Endothelial cell of umbilical vein (primary cell): ENCODE measurements at regions not wholly inside any gene's neighbourhood (a gene's known extent, or its start where the extent isn't known, plus 50 kb on each side); places are given as distances from the start of the nearest gene placed in this dataset.

Source experiments
- BruUV-seq: library from RNA; stranded (reverse); fragments of 400-500 nt; replicated peaks from 2 replicates; lab custom pipeline; 2021; lab: Mats Ljungman, UMichigan
- CTCF ChIA-PET: fragments of 300-600, 350-600 bp; sonication (Branson Sonifier 250); formaldehyde crosslinking; loops from one replicate; lab custom pipeline; 2021; ENCODE audit warnings: antibody characterized with exemption, inconsistent platforms; lab: Charles Lee
- POLR2A ChIA-PET: fragments of 300-600, 350-600 bp; sonication (Branson Sonifier 250); formaldehyde crosslinking; loops from one replicate; lab custom pipeline; 2021; ENCODE audit warnings: antibody characterized with exemption, inconsistent platforms; lab: Charles Lee
- DNase-seq: peaks from one replicate; pipeline ENCODE4 v3.0.0-alpha.2; 2011; ENCODE audit warnings: low read depth, low spot score
- FAIRE-seq: peaks from 2 replicates; lab custom pipeline; 2011; peaks lifted over from hg19 to GRCh38; lab: Jason Lieb, UNC
- H2AFZ ChIP-seq: 2 replicates; pipeline ENCODE4 v1.6.0; 2012; ENCODE audit warnings: low read depth, low read length, control low read depth, inconsistent platforms
- H3K27ac ChIP-seq: 2 replicates; pipeline ENCODE4 v1.5.1; 2011; ENCODE audit warnings: low read depth, mild to moderate bottlenecking, control low read depth, low read length, moderate library complexity; ENCODE audit not compliant: insufficient read depth
- H3K27me3 ChIP-seq, 2 experiments: 2 replicates each; pipeline versions ENCODE4 v1.6.0 to v1.6.1; 2011; ENCODE audit warnings: low read length in 2 of 2, mixed read lengths in 1 of 2; ENCODE audit not compliant: control insufficient read depth in 2 of 2, insufficient read depth in 2 of 2
- H3K36me3 ChIP-seq, 2 experiments: 2 replicates in 1 of 2; 3 replicates in 1 of 2; pipeline ENCODE4 v1.5.1; 2011; ENCODE audit warnings: low read length in 2 of 2, mild to moderate bottlenecking in 1 of 2, moderate library complexity in 1 of 2; ENCODE audit not compliant: control insufficient read depth in 2 of 2, insufficient read depth in 2 of 2; ENCODE audit errors: extremely low read depth in 1 of 2
- H3K4me1 ChIP-seq: 3 replicates; pipeline ENCODE4 v1.5.1; 2011; ENCODE audit warnings: mild to moderate bottlenecking, low read length; ENCODE audit not compliant: control insufficient read depth, insufficient read depth; ENCODE audit errors: extremely low read depth
- H3K4me2 ChIP-seq: 2 replicates; pipeline ENCODE4 v1.6.1; 2011; ENCODE audit warnings: low read length, control low read depth, mixed read lengths; ENCODE audit not compliant: insufficient read depth
- H3K4me3 ChIP-seq, 3 experiments: fragments of 200-600 bp in 1 of 3; sonication (generic), shearing (Covaris generic) in 1 of 3; replicated peaks in 1 of 3; 2 replicates each; pipeline ENCODE4 v1.5.1; 2011 to 2016; ENCODE audit warnings: control low read depth in 3 of 3, low read length in 3 of 3, mild to moderate bottlenecking in 2 of 3, inconsistent platforms in 1 of 3, low read depth in 1 of 3, moderate library complexity in 1 of 3; ENCODE audit not compliant: insufficient read depth in 1 of 3
- H3K79me2 ChIP-seq: 2 replicates; pipeline ENCODE4 v1.6.0; 2012; ENCODE audit warnings: low read length, inconsistent platforms; ENCODE audit not compliant: control insufficient read depth, insufficient read depth
- H3K9ac ChIP-seq: replicated peaks from 2 replicates; pipeline ENCODE3; 2011; ENCODE audit warnings: low read length, control low read depth; ENCODE audit not compliant: insufficient read depth; ENCODE audit errors: extremely low read depth
- H3K9me1 ChIP-seq: replicated peaks from 3 replicates; pipeline ENCODE4 v1.6.0; 2011; ENCODE audit warnings: mild to moderate bottlenecking, low read length; ENCODE audit not compliant: control insufficient read depth, insufficient read depth; ENCODE audit errors: extremely low read depth
- H3K9me3 ChIP-seq: replicated peaks from 2 replicates; pipeline ENCODE4 v1.5.1; 2012; ENCODE audit warnings: low read length, inconsistent platforms; ENCODE audit not compliant: control insufficient read depth, insufficient read depth
- H4K20me1 ChIP-seq: replicated peaks from 2 replicates; pipeline ENCODE3; 2011; ENCODE audit warnings: mild to moderate bottlenecking, low read length; ENCODE audit not compliant: control insufficient read depth, insufficient read depth; ENCODE audit errors: extremely low read depth
- EZH2 ChIP-seq: IDR thresholded peaks from 2 replicates; pipeline ENCODE4 v1.6.1; 2012; ENCODE audit warnings: borderline replicate concordance, low read depth, mild to moderate bottlenecking, moderate library complexity, low read length, inconsistent platforms; ENCODE audit not compliant: severe bottlenecking
- FOS ChIP-seq: IDR thresholded peaks from 2 replicates; pipeline ENCODE4 v1.6.1; 2011; ENCODE audit warnings: mild to moderate bottlenecking, low read length, moderate library complexity, borderline replicate concordance; ENCODE audit not compliant: insufficient read depth
- GATA2 ChIP-seq: IDR thresholded peaks from 2 replicates; pipeline ENCODE4 v1.7.0; 2011; ENCODE audit warnings: low read depth, mild to moderate bottlenecking, moderate library complexity, mixed read lengths, low read length; ENCODE audit not compliant: insufficient read length, insufficient read depth
- JUN ChIP-seq: IDR thresholded peaks from 2 replicates; pipeline ENCODE4 v1.6.1; 2011; ENCODE audit warnings: borderline replicate concordance, low read depth; ENCODE audit not compliant: insufficient read length, insufficient read depth
- MYC ChIP-seq: IDR thresholded peaks from one replicate; pipeline ENCODE4 v1.6.1; 2011; ENCODE audit warnings: mild to moderate bottlenecking, low read depth, low read length
- POLR2A ChIP-seq: IDR thresholded peaks from 2 replicates; pipeline ENCODE4 v1.6.1; 2012; ENCODE audit warnings: low read depth, mild to moderate bottlenecking, control low read depth, low read length
- POLR2AphosphoS5 ChIP-seq: IDR thresholded peaks from 2 replicates; pipeline ENCODE4 v1.6.1; 2012; ENCODE audit warnings: low read depth, mild to moderate bottlenecking, control low read depth, low read length, moderate library complexity; ENCODE audit not compliant: insufficient read depth
- dilution Hi-C: fragments of 300-500 bp; cut with MboI; formaldehyde crosslinking; loops from one replicate; pipeline ENCODE4 v1.15.0; 2019; ENCODE audit warnings: low sequenced_read_pairs; ENCODE audit not compliant: extremely low pct_ligation_motif_present
- intact Hi-C: fragments of 100-400 bp; cut with micrococcal nuclease; formaldehyde crosslinking; loops from one replicate; pipeline ENCODE4 v1.10.0; 2022
- TF ChIP-seq, protein P1 (sequence below): IDR thresholded peaks from 2 replicates; pipeline ENCODE4 v1.6.1; 2011; ENCODE audit not compliant: insufficient read depth, insufficient read length
- TF ChIP-seq, protein P2 (sequence below), 2 donors: IDR thresholded peaks; 1 replicate in 1 of 2; 2 replicates in 1 of 2; pipeline ENCODE4 v1.5.1; 2011; ENCODE audit warnings: low read length in 2 of 2, mild to moderate bottlenecking in 2 of 2, moderate library complexity in 2 of 2, control low read depth in 1 of 2, inconsistent platforms in 1 of 2, low read depth in 1 of 2; ENCODE audit not compliant: insufficient read depth in 1 of 2; ENCODE audit errors: extremely low read depth in 1 of 2

DNA sequence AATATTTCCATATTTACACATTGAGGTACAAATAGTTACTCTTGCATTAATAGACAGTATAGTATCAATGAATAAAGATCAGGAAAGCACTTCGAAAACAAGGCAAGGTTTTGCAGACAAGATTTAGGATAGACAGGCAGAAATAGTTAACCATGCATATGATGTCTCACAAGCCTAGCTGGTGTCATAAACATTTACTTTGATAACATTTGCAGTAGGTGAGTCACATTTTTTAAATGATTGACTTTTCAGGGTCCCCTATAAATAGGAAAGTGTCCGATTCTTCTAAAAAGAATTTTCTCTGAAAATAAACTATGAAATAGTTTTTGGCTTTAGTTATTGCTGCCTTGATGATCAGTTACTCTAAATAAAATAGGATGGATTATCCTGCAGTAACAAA lies 162.1 kb downstream of the SNX18 start:
- ChIA-PET CTCF (interaction anchor here (1.5 kb wide), 1 partner anchor 55 kb away, joined by 3 read pairs; no protein-coding TSS in a partner anchor), POLR2A (no interaction called here)
- BruUV-seq: no TSS peak
- Histone ChIP-seq H3K79me2 (no peaks in the 10 kb centered on the region), H3K27me3 (peaks cover 3 to 18% of the 10 kb centered on the region in 2 experiments), H3K9ac (no peak overlapping the region), H3K9me3 (no peaks in the 10 kb centered on the region), H4K20me1 (no peaks in the 10 kb centered on the region), H3K36me3 (no peaks in the 10 kb centered on the region), H2AFZ (no peak overlapping the region), H3K4me1 (no peaks in the 10 kb centered on the region), H3K27ac (no peak overlapping the region), H3K9me1 (no peaks in the 10 kb centered on the region), H3K4me2 (no peak overlapping the region), H3K4me3 (no peak overlapping the region)
- dilution Hi-C loops (no loop called here), intact Hi-C loops (no loop called here)
- no peak for FAIRE-seq
- TF ChIP-seq MYC (no peak), EZH2 (no peak), POLR2A (no peak), GATA2 (no peak), FOS (no peak), POLR2AphosphoS5 (no peak), JUN (no peak)
- TF ChIP-seq, protein P1, sequence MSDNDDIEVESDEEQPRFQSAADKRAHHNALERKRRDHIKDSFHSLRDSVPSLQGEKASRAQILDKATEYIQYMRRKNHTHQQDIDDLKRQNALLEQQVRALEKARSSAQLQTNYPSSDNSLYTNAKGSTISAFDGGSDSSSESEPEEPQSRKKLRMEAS: no peak
- TF ChIP-seq, protein P2, sequence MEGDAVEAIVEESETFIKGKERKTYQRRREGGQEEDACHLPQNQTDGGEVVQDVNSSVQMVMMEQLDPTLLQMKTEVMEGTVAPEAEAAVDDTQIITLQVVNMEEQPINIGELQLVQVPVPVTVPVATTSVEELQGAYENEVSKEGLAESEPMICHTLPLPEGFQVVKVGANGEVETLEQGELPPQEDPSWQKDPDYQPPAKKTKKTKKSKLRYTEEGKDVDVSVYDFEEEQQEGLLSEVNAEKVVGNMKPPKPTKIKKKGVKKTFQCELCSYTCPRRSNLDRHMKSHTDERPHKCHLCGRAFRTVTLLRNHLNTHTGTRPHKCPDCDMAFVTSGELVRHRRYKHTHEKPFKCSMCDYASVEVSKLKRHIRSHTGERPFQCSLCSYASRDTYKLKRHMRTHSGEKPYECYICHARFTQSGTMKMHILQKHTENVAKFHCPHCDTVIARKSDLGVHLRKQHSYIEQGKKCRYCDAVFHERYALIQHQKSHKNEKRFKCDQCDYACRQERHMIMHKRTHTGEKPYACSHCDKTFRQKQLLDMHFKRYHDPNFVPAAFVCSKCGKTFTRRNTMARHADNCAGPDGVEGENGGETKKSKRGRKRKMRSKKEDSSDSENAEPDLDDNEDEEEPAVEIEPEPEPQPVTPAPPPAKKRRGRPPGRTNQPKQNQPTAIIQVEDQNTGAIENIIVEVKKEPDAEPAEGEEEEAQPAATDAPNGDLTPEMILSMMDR (IDR thresholded peaks at IDR 0.05; ENCODE audit: extremely low read depth in 1 of 2, insufficient read depth in 1 of 2, low read depth in 1 of 2, low read length in 2 of 2): no peak
- no peak for DNase-seq
